Activated B cell treated with CpG ODN at 0.5 μM for 24 hours (primary cell): ENCODE measurements at regions not wholly inside any gene's neighbourhood (a gene's known extent, or its start where the extent isn't known, plus 50 kb on each side); places are given as distances from the start of the nearest gene placed in this dataset.

ENCODE experiments used
- ATAC-seq: fragments of 200-7000 bp; cut with Tn5 transposase; one replicate; pipeline ENCODE4 v1.10.0; 2021; ENCODE audit warnings: low read depth, mild to moderate bottlenecking, moderate library complexity
- CTCF ChIA-PET: fragments of 350-600 bp; sonication (Branson Sonifier 250); formaldehyde crosslinking; loops from one replicate; lab custom pipeline; 2021; ENCODE audit warnings: antibody characterized with exemption; lab: Charles Lee
- POLR2A ChIA-PET: fragments of 350-600 bp; sonication (Branson Sonifier 250); formaldehyde crosslinking; loops from one replicate; lab custom pipeline; 2021; ENCODE audit warnings: antibody characterized with exemption; lab: Charles Lee
- DNase-seq: peaks from one replicate; pipeline ENCODE4 v3.0.0; 2022
- H3K27ac Mint-ChIP-seq: one replicate; pipeline ENCODE4 v1.8.0; 2020; ENCODE audit warnings: mixed read lengths
- H3K27me3 Mint-ChIP-seq: one replicate; pipeline ENCODE4 v1.8.0; 2021; ENCODE audit warnings: mixed read lengths
- H3K36me3 Mint-ChIP-seq: one replicate; pipeline ENCODE4 v1.8.0; 2021; ENCODE audit warnings: low read depth, mixed read lengths
- H3K4me1 Mint-ChIP-seq: one replicate; pipeline ENCODE4 v1.8.0; 2021; ENCODE audit warnings: mixed read lengths
- H3K4me3 Mint-ChIP-seq: one replicate; pipeline ENCODE4 v1.8.0; 2020; ENCODE audit warnings: mild to moderate bottlenecking, mixed read lengths
- H3K9me3 Mint-ChIP-seq: one replicate; pipeline ENCODE4 v1.8.0; 2020; ENCODE audit warnings: mixed read lengths
- intact Hi-C: fragments of 100-400 bp; cut with micrococcal nuclease; formaldehyde crosslinking; loops from one replicate; pipeline ENCODE4 v1.15.1; 2024
- TF ChIP-seq, protein P1 (sequence below): fragments of 200-600 bp; IDR thresholded peaks from one replicate; pipeline ENCODE4 v1.8.0; 2022; ENCODE audit warnings: antibody characterized with exemption, mild to moderate bottlenecking

GRCh38 chr6:80921861-80922460 is 815.5 kb downstream of the BCKDHB start:
- ATAC-seq (no peak), DNase-seq (no peak)
- TF ChIP-seq, protein P1, sequence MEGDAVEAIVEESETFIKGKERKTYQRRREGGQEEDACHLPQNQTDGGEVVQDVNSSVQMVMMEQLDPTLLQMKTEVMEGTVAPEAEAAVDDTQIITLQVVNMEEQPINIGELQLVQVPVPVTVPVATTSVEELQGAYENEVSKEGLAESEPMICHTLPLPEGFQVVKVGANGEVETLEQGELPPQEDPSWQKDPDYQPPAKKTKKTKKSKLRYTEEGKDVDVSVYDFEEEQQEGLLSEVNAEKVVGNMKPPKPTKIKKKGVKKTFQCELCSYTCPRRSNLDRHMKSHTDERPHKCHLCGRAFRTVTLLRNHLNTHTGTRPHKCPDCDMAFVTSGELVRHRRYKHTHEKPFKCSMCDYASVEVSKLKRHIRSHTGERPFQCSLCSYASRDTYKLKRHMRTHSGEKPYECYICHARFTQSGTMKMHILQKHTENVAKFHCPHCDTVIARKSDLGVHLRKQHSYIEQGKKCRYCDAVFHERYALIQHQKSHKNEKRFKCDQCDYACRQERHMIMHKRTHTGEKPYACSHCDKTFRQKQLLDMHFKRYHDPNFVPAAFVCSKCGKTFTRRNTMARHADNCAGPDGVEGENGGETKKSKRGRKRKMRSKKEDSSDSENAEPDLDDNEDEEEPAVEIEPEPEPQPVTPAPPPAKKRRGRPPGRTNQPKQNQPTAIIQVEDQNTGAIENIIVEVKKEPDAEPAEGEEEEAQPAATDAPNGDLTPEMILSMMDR = no peak
- Mint-ChIP-seq H3K36me3 (no peaks in the 10 kb centered on the region), H3K27me3 (no peaks in the 10 kb centered on the region), H3K9me3 (peaks cover 10% of the 10 kb centered on the region), H3K27ac (no peak overlapping the region), H3K4me3 (no peak overlapping the region), H3K4me1 (no peaks in the 10 kb centered on the region)
- intact Hi-C loops = no loop called here
- ChIA-PET CTCF (no interaction called here), POLR2A (no interaction called here)

- H3K9me3 Mint-ChIP-seq = peaks cover 3% of the 10 kb centered on the region
- no peaks in the 10 kb centered on the region for H3K36me3 Mint-ChIP-seq
- TF ChIP-seq, protein P1 = no peak
- H3K27ac Mint-ChIP-seq = no peak overlapping the region
- DNase-seq (no peak), ATAC-seq (no peak)
- intact Hi-C loops = no loop called here
- H3K27me3 Mint-ChIP-seq = no peaks in the 10 kb centered on the region
- CTCF ChIA-PET = no interaction called here
- H3K4me3 Mint-ChIP-seq = no peak overlapping the region
- POLR2A ChIA-PET = no interaction called here
- no peaks in the 10 kb centered on the region for H3K4me1 Mint-ChIP-seq
Observed at GRCh38 chr6:80907831-80908230, 801.4 kb downstream of the BCKDHB start.

DNA sequence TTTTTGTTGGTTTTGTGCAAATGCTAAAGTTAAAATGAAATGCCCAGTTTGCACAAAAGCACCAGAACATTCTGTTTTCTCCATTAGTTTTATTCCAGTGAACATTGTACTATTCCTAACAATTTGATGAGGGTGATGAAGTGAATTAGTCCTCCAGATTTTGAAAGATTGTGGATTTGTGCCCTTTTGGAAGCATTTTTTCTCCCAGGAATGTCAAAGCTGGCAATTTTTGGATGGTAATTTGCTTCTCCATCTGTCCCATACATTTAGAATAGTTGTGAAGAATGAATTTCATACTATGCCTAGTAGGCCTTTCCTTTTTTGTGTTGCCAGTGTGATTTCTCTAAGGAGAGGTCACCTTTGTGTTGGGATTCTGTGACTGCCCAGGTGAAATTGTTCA is 797.2 kb downstream of the BCKDHB start:
- H3K27me3 Mint-ChIP-seq = no peaks in the 10 kb centered on the region
- intact Hi-C loops = no loop called here
- no peaks in the 10 kb centered on the region for H3K4me1 Mint-ChIP-seq
- peaks cover 7% of the 10 kb centered on the region for H3K9me3 Mint-ChIP-seq
- DNase-seq (no peak), ATAC-seq (no peak)
- H3K4me3 Mint-ChIP-seq = no peak overlapping the region
- ChIA-PET CTCF (no interaction called here), POLR2A (no interaction called here)
- H3K27ac Mint-ChIP-seq = no peak overlapping the region
- TF ChIP-seq, protein P1 = no peak
- H3K36me3 Mint-ChIP-seq = no peaks in the 10 kb centered on the region

DNA sequence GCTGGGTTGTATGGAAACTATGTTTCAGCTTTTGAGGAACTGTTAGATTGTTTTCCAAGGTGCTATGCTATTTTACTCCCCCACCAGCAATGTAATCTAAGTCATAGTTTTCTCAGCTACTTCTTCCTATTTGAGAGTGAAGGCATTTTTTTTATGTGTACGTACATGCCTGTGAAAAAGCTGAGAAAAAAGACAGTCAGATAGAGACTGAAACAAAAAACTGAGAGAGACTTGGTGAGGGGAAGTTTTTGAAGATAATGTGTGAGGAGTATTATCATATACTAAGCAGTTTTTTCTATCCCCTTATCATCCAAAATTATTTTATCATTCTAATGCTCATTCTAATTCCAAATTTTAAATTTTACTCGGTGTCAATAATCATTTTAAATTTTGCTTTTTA is 780.0 kb downstream of the BCKDHB start:
- Mint-ChIP-seq H3K4me3 (no peak overlapping the region), H3K9me3 (peaks cover 2% of the 10 kb centered on the region), H3K27me3 (no peaks in the 10 kb centered on the region), H3K36me3 (no peaks in the 10 kb centered on the region), H3K4me1 (no peaks in the 10 kb centered on the region), H3K27ac (no peak overlapping the region)
- intact Hi-C loops = no loop called here
- ChIA-PET CTCF (no interaction called here), POLR2A (no interaction called here)
- DNase-seq = no peak
- no peak for ATAC-seq
- TF ChIP-seq, protein P1 = no peak

- ATAC-seq = no peak
- H3K27me3 Mint-ChIP-seq = no peaks in the 10 kb centered on the region
- H3K27ac Mint-ChIP-seq = no peak overlapping the region
- H3K9me3 Mint-ChIP-seq = peaks cover 15% of the 10 kb centered on the region
- CTCF ChIA-PET = no interaction called here
- intact Hi-C loops = no loop called here
- TF ChIP-seq, protein P1 = no peak
- H3K4me3 Mint-ChIP-seq = no peak overlapping the region
- POLR2A ChIA-PET = no interaction called here
- DNase-seq = no peak
- H3K36me3 Mint-ChIP-seq = no peaks in the 10 kb centered on the region
- H3K4me1 Mint-ChIP-seq = no peaks in the 10 kb centered on the region
Observed at GRCh38 chr6:80872951-80873308, 766.5 kb downstream of the BCKDHB start.
